Loucy (cell line): ENCODE measurements at regions not wholly inside any gene's neighbourhood (a gene's known extent, or its start where the extent isn't known, plus 50 kb on each side); places are given as distances from the start of the nearest gene placed in this dataset.

Experiments
- EZH2phosphoT487 ChIP-seq: fragments of 200-600 bp; IDR thresholded peaks from 2 replicates; pipeline ENCODE4 v1.6.1; 2018; ENCODE audit warnings: antibody characterized with exemption, mild to moderate bottlenecking, moderate library complexity, borderline replicate concordance
- TF ChIP-seq, protein P1 (sequence below): fragments of 200-600 bp; sonication (generic); conservative IDR thresholded peaks from 2 replicates; pipeline ENCODE4 v1.5.1; 2014; ENCODE audit warnings: mild to moderate bottlenecking, antibody characterized with exemption, low read length

DNA sequence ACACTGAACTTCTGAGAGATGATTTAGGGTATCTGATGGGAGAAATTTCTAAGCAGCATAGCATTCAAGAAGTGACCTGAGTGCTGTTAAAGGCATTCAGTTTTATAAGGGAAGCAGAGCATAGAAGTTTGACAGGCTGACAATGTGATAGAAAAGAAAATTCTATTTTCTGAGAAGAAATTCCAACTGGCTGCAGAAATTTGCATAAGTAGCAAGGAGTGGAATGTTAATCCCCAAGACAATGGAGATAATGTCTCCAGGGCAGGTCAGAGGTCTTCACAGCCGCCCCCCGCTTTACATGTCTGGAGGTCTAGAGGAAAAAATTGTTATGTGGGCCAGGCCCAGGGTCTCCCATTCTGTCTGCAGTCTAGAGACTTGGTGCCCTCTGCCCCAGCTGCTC lies 1361.8 kb upstream of the EYS start:
- TF ChIP-seq, protein P1, sequence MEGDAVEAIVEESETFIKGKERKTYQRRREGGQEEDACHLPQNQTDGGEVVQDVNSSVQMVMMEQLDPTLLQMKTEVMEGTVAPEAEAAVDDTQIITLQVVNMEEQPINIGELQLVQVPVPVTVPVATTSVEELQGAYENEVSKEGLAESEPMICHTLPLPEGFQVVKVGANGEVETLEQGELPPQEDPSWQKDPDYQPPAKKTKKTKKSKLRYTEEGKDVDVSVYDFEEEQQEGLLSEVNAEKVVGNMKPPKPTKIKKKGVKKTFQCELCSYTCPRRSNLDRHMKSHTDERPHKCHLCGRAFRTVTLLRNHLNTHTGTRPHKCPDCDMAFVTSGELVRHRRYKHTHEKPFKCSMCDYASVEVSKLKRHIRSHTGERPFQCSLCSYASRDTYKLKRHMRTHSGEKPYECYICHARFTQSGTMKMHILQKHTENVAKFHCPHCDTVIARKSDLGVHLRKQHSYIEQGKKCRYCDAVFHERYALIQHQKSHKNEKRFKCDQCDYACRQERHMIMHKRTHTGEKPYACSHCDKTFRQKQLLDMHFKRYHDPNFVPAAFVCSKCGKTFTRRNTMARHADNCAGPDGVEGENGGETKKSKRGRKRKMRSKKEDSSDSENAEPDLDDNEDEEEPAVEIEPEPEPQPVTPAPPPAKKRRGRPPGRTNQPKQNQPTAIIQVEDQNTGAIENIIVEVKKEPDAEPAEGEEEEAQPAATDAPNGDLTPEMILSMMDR = no peak
- TF ChIP-seq EZH2phosphoT487 = no peak
